Activated naive CD8-positive, alpha-beta T cell treated with anti-CD3 and anti-CD28 coated beads, Interleukin-2, amount 50 U/mL, for 16 hours (primary cell): ENCODE measurements at regions not wholly inside any gene's neighbourhood (a gene's known extent, or its start where the extent isn't known, plus 50 kb on each side); places are given as distances from the start of the nearest gene placed in this dataset.

Source experiments
- DNase-seq: peaks from one replicate; pipeline ENCODE4 v3.0.0-alpha.2; 2020; ENCODE audit warnings: low read depth, low spot score

- DNase-seq, result no peak
Measured at GRCh38 chr5:89992201-89992600, 417.4 kb downstream of the CETN3 start.

GRCh38 chr5:89991592-89991991, 418.0 kb downstream of the CETN3 start:
- DNase-seq, result no peak

DNA sequence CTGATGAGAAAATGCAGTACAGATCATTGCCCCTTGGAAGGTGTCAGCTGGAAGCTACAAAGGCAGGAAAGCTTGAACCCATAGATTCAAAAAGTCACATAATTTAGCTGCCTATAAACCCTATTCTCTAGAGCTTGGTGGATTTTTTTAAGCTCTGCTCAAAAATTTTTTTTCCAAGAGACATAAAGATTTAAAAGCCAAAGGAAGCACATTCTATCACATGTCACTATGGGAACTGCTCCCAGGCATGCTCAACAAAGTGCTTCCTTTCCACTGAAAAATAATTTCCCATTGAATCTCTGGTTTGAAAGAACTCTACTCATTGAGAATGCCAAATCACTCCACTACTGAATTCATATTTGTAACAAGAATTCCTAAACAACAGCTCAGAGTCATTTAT, 419.8 kb downstream of the CETN3 start:
- no peak for DNase-seq

DNA sequence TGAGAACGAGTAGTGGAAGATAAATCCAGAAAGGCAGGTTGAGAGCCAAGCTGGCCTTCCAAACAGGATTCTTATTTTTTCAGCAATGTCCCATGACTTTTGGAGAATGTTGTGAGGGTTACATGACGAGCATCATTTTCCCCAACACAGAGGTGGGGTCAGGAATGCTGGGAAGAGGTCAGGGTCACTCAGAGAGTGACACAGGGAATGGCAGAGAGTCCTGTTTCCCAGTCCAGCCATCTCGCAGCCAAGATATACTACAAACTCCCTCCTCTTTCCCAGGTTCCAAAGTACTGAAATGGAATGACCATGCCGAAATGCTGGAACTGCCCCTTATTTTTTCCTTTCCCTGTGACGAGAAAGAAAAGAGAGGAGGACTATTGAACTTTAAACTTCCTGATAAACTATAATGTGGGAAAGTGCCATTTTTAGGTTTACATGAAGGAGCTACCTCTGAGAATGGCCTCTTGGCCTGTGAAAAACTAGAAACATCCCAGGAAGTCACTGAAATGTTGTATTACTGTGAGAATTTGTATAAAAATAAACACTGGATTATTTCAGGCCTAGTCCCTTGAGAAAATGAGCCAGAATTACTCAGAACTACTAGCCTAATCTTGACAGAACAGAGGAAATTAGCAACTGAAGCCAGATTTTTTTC, 420.4 kb downstream of the CETN3 start:
- DNase-seq, result no peak

DNA sequence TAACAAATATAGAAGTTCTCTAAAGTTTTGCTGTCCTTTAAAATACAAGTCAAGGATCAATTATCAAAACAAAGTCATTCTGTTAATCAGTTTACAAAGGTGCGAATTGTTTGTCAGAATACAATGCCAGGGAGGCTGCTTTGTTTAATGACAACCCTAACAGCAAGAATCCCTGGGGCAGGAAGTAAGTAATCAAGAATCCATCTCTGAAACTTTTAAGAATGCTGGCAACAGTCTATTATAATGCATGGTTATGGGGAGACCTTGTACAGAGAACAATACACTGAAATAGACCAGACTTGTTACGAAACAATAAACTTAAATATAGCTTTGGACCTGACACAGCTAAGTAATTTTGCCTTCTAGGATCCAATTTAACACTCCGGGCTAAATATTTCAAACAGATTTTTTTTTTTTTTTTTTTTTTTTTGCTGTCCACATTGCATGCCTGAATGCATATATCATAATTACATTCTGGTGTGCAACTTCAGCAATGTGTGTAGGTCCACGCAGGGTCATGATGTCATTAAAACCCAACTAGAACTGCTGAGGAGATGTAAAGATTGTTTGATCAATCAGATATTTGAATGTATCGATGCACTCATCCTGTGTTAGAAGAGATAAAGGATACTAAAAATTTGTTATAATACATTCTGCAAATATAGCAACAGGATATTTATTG, 421.3 kb downstream of the CETN3 start:
- DNase-seq, result no peak

DNA sequence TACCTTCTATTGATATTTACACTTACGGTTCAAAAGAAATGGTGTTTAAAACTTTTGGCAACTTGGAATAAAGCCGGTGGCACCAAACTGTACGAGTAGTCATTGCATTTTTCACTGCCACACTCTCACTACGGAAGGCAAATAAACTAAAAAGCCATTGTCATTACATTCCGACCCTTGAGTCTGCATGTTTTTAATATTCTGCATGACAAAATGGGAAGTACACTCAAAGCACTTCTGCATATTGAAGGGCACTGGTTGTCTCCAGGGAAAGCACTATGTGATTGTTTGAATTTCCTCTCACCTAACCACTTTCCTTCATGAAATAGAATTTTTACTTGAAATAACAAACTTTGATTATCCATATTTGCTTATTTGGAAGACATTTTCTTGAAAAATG, 426.3 kb downstream of the CETN3 start:
- DNase-seq, result no peak

GRCh38 chr5:89981878-89982773, 427.4 kb downstream of the CETN3 start:
- no peak for DNase-seq

DNA sequence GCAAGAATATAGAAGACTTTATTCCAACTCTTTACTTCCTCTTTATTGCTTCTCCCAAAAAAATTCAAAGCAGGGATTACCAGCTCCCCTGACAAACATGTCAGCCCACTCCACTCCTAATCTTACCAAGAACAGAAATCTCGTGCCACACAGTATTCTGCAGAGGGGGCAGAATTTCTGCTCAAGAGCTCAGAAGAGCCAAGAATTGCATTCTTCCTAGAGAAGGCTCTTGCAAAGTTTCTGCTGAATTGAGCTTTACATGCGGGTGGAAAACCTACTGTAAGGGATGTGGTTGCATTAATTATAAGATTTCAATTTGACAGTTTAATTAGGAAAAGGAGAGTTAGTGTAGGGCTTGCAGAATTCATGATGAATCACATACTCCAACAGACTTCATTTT, 428.5 kb downstream of the CETN3 start:
- DNase-seq, result no peak

GRCh38 chr5:89973516-89973915, 436.0 kb downstream of the CETN3 start:
- no peak for DNase-seq

DNA sequence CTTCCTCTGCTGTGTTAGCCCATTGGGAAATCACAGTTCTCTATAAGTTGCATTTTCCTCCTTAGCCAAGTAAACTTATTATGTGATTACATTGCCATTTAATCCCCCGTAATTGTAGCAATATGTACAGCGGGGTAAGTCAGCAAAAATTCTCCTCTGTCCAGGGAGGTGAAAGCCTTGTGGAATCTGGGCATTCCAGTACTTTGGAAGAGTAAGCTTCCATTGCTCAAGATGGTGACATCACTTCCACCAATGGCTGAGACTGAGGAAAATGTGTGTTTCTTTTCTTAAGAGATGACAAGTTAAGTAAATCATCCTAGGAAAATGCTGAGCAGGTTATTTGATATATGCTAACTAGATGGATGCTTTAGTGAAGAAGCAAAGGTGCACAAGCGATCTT, 436.7 kb downstream of the CETN3 start:
- no peak for DNase-seq

DNA sequence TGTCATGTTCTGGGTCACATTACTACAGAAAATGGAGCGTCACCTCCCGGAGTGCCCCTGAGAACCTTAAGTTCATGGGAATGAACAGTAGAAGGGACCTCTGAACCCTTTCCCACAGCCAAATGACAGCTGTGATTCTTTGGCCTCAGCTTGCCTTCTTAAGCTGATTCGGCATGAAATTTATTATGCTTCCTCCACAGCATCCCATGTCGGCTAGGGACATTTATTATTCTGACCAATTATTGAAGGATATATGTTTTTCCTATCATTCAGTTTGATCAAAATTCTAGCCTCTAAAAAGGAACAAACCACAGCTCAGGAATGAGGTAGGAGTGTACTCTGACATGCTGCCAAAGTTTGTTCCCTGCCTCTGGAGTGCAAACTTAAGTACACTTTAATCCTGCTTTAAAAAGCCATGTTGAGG, 440.6 kb downstream of the CETN3 start:
- DNase-seq, result no peak

DNA sequence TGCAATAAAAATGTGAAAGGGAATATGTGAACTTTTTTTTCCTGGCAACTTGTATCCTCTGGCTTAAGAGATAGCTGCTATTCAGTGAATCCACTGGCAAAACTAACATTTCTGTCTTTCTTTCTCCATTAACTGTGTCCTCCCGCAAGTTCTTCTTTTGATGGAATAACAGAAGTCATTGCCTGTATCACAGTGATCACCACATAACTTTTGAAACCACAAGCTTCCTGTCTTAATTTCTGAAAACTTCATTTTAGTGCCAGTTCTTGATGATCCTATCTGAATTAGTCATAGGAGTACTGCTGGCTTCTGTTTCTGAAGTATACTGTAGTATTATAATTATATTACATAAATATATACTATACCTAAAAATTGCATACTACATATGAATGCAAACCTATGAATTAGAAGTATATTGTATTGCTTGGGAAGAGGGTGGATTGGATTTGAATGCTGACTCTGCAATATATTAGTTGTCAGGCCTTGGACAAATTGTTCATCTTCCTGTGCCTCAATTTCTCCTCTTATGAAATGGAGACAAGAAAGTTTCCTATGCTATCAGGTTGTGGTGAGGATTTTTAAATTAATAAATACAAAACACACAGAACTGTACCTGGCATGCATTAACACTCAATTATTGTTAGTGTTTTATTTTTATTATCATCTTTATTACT, 441.6 kb downstream of the CETN3 start:
- no peak for DNase-seq

DNA sequence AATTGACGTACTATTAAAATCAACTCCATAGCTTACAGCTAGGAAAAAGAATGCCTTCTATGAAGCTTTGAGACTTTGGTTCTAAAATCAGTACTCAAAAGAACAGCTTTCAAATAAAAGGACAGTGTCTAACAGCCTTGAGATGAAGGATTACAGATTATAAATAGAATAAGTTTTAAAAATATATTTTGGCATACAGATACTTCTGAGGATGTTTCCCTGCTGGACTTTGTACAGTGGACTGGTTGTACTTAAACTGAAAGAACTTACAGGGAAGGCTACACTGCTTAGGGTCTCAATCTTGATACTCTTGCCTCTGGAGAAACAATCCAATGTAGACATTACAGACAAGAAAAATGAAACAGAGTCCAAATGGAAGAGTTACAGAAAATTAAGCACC, 452.7 kb downstream of the CETN3 start:
- DNase-seq, result no peak

GRCh38 chr5:89954916-89955315, 454.6 kb downstream of the CETN3 start:
- no peak for DNase-seq

DNA sequence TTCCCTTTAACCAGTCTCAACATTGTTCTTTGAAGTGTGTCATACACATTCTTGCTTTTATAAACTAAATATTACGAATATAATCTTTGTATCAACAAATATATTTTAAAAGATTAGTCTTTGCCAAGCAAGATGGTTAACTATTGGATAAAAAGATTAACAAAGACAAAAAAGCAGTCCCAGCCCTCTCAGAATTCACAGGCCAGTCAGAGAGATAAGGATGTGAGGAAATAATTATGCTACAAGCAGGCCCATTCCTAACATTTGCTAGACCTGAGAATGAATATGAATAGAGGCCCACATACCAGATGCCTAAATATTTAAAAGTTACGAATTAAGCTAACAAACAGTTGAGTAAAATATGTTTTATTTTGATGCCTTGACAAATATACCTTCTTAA, 457.7 kb downstream of the CETN3 start:
- no peak for DNase-seq

DNA sequence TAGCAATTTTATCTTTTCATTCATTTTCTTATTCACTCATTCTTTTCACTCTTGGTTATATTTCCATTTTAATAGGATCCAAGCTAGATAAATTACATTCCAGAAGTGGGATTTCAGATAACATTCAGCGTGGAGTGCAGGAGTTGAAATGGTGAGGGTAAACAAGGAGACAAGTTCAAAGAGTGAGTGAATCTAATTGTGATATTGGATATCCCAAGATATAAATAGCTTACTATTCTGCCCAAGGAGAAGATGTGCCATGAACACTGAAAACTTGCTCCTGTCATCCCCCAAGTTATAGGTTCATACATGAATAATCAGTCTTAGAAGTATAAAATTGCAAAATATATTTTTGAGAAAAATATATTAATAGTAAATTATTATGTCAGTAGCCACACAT, 459.3 kb downstream of the CETN3 start:
- no peak for DNase-seq

DNA sequence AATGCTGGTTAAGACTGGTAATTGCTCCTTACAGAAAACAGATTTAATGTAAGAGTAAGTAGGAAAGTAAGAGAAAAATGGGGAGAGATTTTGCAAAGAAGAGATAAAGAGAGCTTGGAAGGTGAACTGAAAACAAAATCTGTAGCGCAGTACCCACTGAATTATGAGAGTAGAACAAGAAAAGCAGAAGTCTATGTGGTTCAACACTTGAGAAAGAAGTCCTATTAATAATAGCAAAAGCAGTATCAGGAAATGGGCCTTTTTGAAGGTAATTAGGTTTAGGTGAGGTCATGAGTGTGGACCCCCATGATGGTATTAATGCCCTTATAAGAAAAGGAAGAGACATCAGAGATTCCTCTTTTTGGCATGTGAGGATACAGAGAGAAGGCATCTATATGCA, 460.6 kb downstream of the CETN3 start:
- DNase-seq, result no peak

GRCh38 chr5:89946916-89947315, 462.6 kb downstream of the CETN3 start:
- DNase-seq, result no peak

DNA sequence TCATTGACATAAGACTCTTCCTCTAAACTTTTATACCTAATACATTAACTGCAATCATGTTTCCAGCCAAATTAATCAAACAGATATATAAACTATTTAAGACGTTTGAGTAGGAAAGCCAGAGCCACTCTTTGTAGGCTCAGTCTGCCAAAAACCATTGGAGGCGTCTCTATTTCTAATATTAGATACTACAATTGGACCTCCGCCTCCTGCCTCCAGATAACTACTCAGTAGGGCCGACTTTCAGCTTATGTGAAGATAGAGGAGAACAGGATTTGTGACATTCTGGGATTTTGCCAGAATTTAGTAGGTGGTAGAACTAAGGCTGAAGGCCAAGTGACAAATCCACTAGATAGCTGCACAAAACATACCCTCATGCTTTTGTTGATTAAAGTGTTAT, 463.0 kb downstream of the CETN3 start:
- no peak for DNase-seq

DNA sequence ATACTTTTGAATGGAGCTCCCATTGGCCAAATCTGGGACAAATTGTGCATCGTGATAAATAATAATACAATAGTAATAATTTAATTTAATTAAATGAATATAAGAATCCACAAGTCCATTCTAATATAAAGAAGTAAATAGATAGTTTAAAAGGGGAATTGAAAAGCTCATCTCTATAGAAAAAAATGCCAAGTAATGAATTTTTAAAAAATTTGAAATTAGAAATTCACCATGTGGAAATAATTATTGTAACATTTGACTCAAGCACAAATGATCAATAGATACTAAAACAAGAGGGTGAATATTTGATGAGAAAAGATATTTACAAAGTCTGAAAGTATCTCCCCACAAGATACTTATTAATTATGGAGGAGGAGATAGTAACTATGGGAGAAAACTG, 467.4 kb downstream of the CETN3 start:
- no peak for DNase-seq

- DNase-seq, result no peak
Measured at GRCh38 chr5:89936576-89936975, 473.0 kb downstream of the CETN3 start.

DNA sequence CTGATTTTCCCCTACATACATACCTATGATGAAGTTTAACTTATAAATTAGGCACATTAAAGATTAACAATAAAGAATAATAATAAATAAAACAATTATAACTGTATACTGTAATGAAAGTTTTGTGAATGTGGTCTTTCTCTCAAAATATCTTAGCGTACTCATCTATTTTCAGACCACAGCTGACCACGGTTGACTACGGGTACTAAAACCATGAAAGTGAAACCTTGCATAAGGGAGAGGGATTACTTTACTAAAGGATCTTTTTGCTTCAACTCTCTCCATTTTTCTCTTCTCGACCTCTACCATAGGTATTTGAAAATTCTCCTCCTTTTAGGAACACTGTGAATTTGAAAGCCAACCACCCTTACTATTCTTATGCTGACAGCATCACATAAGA, 475.5 kb downstream of the CETN3 start:
- DNase-seq, result no peak
